Kidney tubule cell (primary cell): ENCODE measurements at regions not wholly inside any gene's neighbourhood (a gene's known extent, or its start where the extent isn't known, plus 50 kb on each side); places are given as distances from the start of the nearest gene placed in this dataset.

ENCODE experiments used
- DNase-seq: peaks from one replicate; pipeline ENCODE4 v3.0.0-alpha.2; 2018; ENCODE audit warnings: low spot score

DNA sequence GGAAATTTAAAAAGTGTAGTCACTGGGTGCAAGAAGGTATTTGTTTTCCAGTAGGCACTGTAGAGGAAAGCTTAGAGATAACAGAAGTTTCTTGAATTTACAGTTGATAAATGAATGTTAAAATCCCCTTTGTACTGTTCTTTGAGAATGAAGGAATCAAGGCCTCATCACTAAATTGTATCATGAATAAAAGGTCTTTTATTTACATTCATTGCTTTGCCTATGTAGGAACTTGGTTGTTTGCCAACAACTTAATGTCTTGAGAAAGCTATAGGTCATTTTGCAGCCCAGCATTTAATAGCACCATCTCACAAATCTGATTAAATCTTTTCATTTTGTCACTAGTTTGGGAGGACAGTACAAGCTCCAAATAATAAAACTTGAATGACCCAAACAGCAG is 213.9 kb upstream of the ITGA4 start:
- DNase-seq = no peak

- DNase-seq = no peak
These were observed 206.5 kb upstream of the ITGA4 start for GRCh38 chr2:181250691-181251090.

GRCh38 chr2:181252262-181253148 is 204.7 kb upstream of the ITGA4 start:
- DNase-seq = no peak

DNA sequence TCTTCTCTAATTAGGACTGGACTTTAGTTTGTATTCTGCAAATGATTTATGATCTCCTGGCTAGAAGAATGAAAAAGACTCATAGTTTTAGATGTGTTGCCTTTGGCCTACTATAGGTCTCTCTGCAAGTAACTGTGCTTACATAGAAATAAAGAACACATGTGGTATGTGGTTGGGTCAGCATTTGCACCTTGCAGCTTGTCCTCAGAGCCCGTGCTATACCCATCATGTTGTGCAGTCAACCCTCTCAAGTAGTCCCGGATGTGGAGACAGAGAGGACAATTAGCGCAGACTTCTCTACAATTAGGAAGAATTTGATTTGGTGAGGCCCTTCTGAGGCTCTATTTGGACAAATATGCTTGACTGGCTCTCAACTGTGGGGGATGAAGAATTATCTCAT is 203.7 kb upstream of the ITGA4 start:
- no peak for DNase-seq

DNA sequence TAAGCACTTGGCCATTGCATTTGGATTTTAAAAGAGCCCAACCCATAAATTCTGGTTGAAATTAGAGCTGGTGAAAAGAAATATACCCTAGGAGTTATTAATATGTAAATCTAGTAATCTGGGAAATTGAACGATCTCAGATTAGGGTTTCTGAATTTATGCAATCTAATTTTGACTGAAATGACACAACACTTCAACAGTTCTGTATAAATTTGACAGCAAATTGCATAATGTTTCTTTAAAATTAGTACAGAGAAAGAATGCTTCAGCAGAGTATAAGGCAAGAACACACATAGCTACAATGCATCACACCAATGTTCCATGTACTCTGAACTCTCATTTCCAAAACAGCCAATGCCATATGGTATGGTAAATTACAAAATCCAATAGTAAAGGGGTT is 201.5 kb upstream of the ITGA4 start:
- no peak for DNase-seq

GRCh38 chr2:181258720-181259119 is 198.5 kb upstream of the ITGA4 start:
- DNase-seq = peak; percentile 82

DNA sequence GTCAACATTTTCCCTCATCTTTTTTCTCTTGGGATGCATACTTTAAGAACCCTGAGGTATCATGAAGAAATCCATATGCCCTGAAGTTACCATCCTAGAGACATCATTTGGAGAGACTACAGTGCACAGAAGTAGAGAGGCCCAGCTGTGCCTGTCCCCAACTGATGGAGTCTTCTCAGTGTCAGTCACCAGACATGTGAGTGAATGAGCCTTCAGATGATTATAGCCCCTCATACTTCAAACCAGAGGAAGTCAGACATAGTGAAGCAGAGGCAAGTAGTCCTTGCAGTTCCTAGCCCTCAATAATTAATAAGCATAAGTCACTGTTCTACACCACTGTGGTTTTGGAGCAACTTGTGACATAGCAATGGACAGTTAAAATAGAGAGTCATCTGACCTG is 194.4 kb upstream of the ITGA4 start:
- DNase-seq = no peak

DNA sequence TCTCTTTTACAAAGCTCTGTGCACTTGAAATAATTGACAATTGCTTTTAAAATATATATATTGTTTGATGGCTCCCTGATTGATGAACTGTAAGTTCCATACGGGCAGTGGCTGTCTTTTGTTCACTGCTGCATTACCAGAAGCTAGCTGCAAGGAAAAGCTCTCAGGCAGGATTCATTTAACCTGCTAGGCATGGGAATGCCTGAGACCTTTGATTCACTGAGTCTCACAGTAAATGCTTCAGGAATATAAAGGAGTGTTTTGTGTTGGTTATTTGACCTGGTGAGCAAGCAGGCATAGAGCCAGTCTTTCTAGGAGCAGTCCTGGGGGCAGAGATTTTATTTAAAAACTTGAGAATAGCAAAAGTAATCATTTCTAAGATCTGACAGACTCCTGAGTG is 193.2 kb upstream of the ITGA4 start:
- no peak for DNase-seq

DNA sequence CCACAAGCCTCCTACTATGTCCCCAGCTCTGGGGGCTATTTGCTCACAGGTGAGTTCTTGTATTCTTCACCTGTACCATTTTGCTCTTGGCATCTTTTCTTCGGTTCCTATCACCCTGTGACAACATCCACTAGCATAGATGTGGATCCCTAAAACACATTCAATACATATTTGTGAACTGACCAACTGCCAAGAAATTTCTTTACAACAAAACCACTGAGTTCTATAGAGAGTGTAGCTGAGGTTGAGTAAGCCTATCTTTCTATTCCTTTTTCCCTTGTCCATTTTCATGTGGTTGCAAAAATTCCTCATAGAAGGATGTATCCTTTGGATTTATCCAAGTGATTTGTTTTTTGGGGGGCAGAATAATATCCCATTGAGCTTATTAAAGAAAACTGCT is 192.7 kb upstream of the ITGA4 start:
- DNase-seq = no peak

- no peak for DNase-seq
These were observed 190.6 kb upstream of the ITGA4 start for GRCh38 chr2:181266614-181267013.

- no peak for DNase-seq
These were observed 188.9 kb upstream of the ITGA4 start for GRCh38 chr2:181268174-181268867.

DNA sequence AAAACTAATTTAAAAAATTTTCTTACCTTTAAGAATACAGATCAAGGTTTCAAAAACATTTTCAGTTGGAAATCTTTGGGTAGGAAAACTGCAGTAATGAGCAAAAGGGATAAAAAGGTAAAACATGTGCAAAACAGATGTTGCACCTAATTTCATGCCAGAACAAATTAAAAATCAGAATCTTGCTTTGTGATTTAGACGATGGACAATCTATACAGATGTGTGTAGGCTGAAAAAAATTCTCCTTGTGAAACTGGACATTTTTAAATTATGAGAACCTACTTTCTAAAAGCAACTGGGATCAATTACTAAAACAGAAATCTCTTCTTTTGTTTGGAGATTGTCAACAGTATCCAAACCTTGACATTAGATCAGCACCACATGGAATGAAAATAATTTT is 183.2 kb upstream of the ITGA4 start:
- no peak for DNase-seq

DNA sequence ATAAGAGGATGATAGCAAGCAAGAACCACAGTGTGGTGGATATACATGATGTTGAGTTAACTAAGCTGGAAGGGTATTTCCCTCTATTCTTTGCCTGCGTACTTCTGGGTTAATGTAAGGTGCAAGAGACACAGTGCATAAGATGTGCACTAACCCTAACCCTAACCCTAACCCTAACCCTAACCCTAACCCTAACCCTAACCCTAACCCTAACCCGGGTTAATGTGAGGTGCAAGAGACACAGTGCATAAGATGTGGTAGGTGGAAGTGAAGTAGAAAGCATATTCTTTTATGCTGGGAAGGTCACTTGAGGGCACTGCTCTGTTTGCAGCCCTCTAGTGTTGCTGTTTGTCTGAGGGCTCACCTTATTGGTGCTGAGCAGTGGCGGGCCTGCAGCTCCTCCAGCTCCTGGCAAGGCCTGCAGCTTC is 181.5 kb upstream of the ITGA4 start:
- no peak for DNase-seq

DNA sequence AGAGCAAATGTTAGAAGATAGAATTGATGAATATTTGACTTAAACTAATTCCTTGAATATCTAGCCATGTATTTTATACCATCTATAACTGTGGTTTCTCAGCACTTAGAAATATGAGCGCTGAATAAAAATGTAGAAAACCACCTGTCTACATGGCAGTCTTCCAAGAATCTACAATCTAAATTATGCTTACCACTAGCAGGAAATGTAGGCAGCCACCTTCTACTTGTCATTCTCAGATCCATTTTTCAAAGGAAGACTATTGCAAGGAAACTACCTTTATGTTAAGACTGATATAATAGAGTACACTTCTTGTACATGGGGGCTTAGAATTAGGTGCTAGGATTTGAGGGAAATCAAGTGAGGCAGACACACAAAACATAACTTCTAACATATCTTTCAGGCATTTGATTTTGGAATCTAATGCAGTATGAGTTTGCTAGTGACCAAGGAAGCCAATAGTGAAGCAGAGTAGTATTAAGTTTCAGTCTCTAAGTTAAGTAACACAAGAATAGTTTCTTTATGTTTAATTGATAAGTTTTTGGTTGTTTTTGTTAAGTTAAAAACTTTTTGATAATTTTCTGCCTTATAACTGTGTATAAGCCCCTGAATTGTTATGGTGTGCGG is 175.9 kb upstream of the ITGA4 start:
- no peak for DNase-seq

DNA sequence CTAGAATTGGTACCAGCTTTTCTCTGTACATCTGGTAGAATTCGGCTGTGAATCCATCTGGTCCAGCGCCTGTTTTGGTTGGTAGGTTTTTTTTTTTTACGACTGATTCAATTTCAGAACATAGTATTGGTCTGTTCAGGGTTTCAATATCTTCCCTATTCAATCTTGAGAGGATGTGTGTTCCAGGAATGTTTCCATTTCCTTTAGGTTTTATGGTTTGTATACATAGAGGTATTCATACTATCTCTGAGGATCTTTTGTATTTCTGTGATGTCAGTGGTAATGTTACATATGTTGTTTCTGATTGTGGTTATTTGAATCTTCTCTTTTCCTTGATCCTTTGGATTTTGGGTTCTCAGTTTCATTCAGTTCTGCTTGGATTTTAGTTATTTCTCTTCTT is 172.1 kb upstream of the ITGA4 start:
- no peak for DNase-seq

- DNase-seq = no peak
These were observed 167.5 kb upstream of the ITGA4 start for GRCh38 chr2:181289698-181290097.

GRCh38 chr2:181290182-181290581 is 167.0 kb upstream of the ITGA4 start:
- no peak for DNase-seq

DNA sequence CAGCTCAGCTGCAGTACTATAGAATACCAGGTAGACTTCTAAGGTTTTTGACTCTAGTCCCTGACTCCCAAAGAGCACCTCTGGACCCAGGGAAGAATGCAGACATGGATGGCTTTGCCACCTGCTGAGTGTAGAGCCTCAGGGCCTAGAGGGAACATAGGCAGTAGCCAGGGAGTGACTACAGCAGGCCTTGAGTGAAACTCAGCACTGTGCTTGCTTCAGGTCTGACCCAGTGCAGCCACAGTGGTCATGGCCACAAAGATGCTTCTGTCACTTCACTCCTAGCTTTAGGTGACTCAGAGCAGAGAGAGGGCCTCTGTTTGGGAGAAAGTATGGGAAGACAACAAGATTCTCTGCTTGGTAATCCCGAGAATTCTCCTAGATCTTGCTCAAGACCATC is 162.2 kb upstream of the ITGA4 start:
- DNase-seq = no peak

- DNase-seq = no peak
These were observed 156.4 kb upstream of the ITGA4 start for GRCh38 chr2:181300600-181301291.

DNA sequence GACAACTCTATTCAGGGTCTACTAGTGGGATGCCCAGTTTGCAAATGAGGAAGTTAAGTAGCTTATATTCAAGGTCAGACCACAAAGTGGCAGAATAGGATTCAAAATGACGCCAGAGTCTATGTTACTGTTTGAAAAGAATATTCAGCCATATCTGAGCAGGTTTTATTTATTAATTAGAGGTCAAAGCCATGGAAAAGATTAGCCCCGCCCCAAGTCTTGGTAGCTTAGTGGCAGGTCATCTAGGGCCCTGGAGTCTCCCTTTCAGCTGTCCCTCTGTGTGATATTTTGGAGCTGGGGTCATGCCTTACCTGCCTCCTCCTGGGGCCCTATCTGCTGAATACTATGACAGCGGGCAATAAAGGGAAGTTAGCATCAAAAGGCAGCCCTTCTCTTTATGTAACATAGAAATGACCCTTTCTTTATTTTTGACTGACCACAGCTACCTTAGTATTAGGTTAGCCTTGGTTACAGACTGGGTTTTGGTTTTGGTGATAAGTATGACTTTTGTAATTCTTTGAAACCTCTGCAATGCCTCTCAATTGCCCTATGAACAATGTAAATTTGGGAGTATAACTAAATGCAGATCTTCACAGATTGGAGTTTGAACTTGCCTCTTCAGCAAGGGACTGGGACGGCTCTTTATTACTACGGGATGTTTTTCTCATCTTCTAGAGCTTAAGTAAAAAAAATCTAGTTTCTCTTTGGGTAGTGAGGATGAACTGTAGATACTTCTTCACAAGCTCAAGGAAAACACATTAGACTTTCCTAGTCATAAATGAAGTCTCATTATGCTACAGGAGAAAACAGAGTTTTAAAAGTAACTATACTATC is 153.0 kb upstream of the ITGA4 start:
- no peak for DNase-seq

- no peak for DNase-seq
These were observed 151.7 kb upstream of the ITGA4 start for GRCh38 chr2:181305301-181306123.
